ENCODE measurements at regions not wholly inside any gene's neighbourhood (a gene's known extent, or its start where the extent isn't known, plus 50 kb on each side); places are given as distances from the start of the nearest gene placed in this dataset.

DNA sequence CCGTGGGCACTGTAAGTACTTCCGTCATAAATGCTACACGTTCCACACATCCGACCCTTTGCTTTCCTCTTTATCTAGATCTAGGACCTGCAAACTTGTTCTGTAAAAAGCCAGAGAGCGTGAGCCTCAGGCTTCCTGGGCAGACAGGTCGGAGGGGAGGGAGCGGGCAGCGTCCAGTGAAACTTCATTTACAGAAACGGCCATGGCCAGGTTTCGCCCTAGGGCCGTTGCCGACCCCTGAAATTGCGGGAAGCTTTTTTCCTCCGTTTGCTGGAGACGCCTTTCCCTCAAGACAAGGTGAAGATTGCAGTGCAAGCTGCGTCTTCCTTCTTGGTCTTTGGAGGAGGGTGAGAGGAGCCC, 155.4 kb downstream of the DLL1 start:
- TF ChIP-seq, protein P1, sequence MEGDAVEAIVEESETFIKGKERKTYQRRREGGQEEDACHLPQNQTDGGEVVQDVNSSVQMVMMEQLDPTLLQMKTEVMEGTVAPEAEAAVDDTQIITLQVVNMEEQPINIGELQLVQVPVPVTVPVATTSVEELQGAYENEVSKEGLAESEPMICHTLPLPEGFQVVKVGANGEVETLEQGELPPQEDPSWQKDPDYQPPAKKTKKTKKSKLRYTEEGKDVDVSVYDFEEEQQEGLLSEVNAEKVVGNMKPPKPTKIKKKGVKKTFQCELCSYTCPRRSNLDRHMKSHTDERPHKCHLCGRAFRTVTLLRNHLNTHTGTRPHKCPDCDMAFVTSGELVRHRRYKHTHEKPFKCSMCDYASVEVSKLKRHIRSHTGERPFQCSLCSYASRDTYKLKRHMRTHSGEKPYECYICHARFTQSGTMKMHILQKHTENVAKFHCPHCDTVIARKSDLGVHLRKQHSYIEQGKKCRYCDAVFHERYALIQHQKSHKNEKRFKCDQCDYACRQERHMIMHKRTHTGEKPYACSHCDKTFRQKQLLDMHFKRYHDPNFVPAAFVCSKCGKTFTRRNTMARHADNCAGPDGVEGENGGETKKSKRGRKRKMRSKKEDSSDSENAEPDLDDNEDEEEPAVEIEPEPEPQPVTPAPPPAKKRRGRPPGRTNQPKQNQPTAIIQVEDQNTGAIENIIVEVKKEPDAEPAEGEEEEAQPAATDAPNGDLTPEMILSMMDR (IDR thresholded peaks at IDR 0.05; ENCODE audit: extremely low read depth in 1 of 2, insufficient read depth in 1 of 2, low read depth in 1 of 2, low read length in 2 of 2), result no peak
- TF ChIP-seq JUN (IDR thresholded peaks at IDR 0.05; ENCODE audit: borderline replicate concordance, insufficient read depth, insufficient read length, low read depth) (no peak), POLR2A (IDR thresholded peaks at IDR 0.05; ENCODE audit: low read depth, low read length) (no peak)
